GM18505 (cell line): ENCODE measurements at regions not wholly inside any gene's neighbourhood (a gene's known extent, or its start where the extent isn't known, plus 50 kb on each side); places are given as distances from the start of the nearest gene placed in this dataset.
"Not testable (repeated sequence)": the region's sequence is repeated elsewhere in the genome, so short reads cannot be mapped to it uniquely, and the experiment has no call there.

Experiments
- ATAC-seq: cut with Tn5 transposase; IDR thresholded peaks from one replicate; pipeline ENCODE4 v1.9.1; 2021; ENCODE audit not compliant: unreplicated experiment
- POLR2A ChIP-seq: IDR thresholded peaks from 4 replicates; pipeline ENCODE4 v1.6.1; 2011; ENCODE audit warnings: borderline replicate concordance; ENCODE audit not compliant: insufficient read depth, insufficient read length; ENCODE audit errors: extremely low read depth

DNA sequence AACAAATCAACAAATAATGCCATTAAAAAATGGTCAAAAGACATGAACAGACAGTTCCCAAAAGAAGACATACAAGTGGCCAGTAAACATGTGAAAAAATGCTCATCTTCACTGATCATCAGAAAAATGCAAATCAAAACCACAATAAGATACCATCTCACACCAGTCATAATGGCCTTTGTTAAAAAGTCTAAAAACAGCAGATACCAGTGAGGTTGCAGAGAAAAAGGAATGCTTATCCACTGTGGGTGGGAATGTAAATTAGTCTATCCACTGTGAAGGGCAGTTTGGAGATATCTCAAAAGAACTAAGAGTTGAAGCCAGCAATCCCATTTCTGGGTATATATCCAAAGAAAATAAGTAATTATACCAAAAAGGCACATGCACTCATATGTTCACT lies 668.1 kb upstream of the CPEB2 start:
- no peak for ATAC-seq
- TF ChIP-seq POLR2A = no peak

DNA sequence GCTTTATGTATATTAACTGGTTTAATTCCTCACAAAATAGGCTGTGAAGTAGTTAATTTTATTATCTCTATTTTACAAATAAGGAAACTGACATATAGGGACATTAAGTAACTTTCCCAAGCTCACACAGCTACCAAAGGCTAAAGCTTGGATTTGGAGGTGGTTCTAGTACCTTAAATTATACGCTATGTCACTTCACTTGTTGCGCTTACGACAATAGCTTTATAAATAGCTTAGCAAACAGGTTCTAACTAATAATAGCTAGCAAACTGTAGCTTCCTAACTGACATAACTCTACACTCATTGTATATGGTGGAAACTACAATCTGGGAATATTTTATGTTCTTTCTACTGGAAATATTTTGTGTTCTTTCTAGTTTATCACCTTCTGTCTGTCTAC lies 666.4 kb upstream of the CPEB2 start:
- TF ChIP-seq POLR2A = no peak
- no peak for ATAC-seq

DNA sequence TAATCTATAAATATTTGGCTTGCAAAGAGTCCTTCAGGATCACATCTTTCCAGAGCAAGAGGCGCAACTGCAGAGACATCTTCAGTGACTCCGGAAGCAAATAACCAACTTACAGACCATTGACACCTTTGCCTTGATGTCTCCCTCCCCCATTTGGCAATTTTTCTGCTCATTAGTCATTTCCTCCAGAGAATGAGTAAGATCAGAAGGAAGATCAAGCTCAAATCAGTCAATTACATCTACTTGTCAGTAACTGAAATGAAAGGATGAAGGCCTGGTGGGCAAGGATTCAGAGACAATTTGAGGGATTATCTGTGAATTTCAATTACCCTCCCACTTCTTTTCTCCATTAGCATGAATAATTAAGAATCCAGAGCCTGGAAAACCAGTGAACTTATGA lies 665.6 kb upstream of the CPEB2 start:
- ATAC-seq = no peak
- TF ChIP-seq POLR2A = no peak

DNA sequence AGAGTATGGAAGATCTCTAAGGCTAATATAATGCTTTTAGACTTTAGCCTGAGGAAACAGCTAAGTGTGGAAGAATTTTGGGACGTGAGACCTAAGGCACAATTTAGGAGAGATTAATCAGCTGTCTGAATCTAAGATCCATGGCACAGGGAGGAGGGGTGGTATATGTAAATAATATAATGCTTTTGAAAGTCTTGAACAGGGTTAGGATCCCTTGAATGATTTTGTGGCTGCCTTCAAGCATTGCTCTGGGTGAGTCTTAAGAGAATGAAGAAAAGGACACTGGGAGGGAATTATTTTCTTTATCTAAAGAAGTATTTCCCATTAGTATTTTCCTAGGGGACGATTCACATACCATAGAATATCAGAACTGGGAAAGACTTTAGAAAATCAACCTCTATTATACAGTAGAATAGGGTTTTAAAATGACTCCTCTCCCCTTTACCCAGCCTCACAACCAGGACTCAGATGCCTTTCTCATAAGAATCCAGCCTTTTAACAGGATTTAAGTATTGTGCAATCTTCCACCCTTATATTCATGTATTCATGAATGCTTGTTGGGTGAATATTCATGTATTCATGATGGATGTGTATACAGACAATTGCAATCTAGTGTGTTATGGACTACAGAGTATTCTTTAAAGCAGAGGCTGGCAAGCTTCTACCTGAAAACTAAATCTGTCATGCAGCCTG lies 664.2 kb upstream of the CPEB2 start:
- ATAC-seq = no peak
- TF ChIP-seq POLR2A = no peak

DNA sequence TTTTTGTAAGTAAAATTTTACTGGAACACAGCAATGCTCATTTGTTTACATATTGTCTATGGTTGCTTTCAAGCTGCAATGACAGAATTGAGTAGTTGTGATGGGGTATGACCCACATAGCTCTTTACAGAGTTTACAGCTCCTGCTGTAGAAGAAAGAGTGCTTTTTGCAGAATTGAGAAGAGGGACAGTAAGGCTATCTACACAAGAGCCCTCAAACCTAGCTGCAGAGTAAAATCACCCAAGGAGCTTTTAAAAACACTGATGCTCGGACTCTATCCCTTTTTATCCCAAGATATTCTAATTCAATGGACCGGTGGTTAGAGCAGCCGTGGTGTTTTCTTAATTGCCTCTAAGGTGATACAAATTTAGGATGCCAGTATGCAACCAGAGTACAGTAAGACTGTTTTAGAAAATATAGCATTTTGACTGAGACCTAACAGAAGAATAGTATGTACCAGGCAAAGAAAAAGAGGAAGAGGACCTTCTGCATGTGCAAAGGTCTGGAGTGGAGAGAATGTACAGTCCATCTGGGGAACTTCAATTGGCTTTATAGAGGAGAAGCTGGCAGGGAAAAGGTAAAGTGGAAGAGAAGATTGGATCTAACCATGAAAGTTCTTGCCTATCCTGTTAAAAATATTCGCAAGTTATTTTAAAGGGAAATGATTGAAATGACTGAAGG lies 663.6 kb upstream of the CPEB2 start:
- ATAC-seq = no peak
- TF ChIP-seq POLR2A = no peak

DNA sequence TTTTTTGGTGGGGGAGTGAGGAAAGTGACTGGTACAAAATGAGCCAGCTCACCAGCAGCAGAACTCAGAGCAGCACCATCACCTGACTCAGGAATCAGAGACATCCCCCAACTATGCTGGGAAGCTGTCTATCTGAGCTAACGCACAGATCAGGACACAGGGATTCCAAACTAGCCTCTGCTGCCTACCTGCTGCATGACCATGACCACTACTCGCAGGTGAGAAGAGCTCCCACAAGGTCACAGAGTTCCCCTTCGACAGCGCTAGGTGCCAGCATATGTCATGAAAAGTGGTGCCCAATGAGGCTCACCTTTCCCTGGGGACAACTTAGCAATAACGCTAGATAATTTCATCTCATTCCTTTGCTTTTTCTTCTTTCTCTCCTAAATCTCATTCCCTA lies 662.6 kb upstream of the CPEB2 start:
- TF ChIP-seq POLR2A = no peak
- no peak for ATAC-seq

DNA sequence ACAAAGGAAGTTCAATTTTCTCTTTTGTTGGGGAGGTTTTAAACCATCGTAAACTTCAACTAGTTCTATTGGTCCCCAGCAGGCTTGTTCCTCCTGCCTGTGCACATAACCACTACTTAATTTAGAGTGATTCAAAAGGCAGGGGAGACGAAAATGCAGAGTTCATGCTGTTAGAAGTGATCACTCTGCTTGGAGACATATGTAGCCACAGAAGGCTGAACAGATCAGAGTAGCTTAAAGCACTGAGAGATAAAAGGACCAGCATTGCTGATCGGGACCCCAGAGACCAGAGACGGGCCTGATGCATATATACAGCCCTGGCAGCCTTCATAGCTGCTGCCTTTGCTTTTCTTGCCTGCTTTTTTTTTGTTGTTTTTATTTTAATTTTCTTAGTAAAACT lies 662.0 kb upstream of the CPEB2 start:
- no peak for TF ChIP-seq POLR2A
- no peak for ATAC-seq

DNA sequence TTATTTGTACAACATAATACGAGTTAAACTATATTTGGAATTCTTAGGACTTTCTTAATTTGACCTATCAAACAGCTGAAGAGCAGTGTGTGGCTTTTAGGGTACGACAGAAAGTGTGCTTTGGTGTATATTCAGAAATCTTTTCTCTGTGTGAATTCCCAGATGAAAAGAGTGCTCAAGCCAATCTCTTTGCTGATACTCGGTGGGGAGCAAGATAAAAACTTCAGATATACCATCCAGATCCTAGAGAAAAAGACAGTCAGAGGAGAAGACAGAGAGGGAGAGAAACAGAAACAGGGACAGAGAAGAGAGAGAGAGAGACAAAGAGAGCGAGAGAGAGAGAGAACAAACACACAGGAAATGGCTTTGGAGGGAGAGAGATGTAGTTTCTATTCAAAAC lies 658.3 kb upstream of the CPEB2 start:
- no peak for ATAC-seq
- no peak for TF ChIP-seq POLR2A

DNA sequence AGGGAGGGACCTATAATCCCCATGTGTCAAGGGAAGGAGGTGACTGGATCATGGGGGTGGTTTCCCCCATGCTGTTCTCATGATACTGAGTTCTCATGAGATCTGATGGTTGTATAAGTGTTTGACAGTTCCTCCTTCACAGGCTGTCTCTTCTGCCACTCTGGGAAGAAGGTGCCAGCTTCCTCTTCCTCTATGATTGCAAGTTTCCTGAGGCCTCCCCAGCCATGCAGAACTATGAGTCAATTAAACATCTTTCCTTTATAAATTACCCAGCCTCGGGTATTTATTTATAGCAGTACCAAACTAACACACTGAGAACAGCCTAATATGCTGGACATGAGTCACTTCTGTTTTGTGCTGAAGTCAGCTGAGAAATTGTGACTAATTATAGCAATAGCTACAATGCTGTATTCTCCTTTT lies 656.9 kb upstream of the CPEB2 start:
- no peak for ATAC-seq
- TF ChIP-seq POLR2A = no peak

DNA sequence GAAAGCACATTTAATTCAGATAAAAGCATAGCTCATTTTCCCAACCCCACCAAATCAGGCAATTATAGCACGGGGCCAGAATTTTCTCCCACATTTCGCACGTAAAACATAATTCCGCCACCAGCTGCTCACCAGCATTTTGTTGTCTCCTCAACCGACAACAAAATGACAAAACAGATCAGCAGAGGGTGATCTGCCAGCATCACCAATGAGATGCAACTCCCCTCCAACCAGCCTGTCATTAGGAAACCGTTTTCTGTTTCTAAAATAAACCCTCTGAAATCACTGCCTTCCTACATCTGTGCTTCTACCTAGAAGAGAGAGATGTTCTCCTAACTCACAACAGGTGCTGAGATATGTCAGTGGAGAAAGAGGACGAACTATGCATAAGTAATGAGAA lies 654.8 kb upstream of the CPEB2 start:
- no peak for TF ChIP-seq POLR2A
- ATAC-seq = no peak

DNA sequence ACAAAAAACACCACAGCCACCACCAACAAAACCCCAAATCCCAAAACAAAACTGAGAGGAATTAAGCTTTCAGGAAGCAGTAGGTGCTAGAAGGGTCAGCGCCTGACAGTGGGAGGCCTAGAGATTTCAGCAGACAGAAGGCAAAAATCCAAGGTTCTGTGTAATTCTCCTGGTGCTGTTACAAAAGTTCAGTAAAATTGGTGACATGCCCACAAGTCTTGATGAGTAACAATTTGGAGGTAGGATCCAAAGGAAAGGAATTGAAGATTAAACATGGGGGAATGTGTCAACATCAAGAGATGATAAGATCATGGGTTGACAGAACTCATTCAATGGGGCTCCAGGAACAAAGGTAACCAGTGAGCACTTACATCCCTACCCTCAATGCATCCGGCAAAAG lies 653.8 kb upstream of the CPEB2 start:
- ATAC-seq = no peak
- no peak for TF ChIP-seq POLR2A

DNA sequence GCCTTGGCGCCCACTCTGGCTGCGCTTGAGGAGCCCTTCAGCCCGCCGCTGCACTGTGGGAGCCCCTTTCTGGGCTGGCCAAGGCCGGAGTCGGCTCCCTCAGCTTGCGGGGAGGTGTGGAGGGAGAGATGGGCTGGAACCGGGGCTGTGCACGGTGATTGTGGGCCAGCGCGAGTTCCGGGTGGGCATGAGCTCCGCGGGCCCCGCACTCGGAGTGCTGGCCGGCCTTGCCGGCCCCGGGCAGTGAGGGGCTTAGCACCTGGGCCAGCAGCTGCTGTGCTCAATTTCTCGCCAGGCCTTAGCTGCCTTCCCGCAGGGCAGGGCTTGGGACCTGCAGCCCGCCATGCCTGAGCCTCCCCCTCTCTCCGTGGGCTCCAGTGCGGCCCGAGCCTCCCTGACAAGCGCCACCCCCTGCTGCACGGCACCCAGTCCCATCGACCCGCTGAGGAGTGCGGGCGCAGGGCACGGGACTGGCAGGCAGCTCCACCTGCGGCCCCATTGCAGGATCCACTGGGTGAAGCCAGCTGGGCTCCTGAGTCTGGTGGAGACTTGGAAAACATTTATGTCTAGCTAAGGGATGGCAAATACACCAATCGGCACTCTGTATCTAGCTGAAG lies 643.6 kb upstream of the CPEB2 start:
- not testable (repeated sequence) for ATAC-seq

DNA sequence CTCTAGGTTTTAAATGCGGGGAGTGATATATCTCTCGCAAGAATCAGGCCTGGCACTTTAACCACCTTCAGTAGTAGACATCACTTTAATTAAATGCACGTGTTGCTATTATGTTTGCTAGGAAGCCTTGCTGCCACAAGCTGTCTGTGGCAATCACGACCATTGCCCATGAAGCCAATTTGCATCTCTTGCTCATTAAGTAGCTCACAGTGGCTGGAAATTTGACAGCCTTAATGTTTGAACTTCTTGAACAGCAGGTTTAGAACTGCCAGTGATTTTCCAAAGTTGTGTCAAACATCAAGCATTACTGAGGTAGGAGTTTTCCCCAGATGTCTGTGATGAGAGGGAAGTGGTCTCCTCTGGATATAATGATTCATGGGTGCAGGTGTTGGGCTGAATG lies 642.3 kb upstream of the CPEB2 start:
- TF ChIP-seq POLR2A = no peak
- no peak for ATAC-seq

DNA sequence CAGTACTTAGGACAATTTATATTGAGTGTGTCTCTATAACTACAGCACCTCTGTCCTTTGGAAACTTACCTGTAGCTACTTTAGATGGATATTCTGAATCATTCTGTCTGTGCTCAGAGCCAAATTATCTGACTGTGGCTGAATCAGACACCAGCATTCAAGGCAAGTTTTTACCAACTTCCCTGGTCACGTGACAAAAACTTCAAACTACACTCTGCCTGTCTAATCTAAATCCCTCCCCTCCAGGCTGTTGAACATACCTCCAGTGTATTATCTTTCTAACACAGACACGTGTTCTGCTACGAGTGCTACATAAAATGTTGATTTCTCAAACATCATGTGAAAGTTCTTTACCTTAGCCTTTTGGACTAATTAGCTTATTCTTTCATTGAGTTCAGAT lies 641.2 kb upstream of the CPEB2 start:
- TF ChIP-seq POLR2A = no peak
- no peak for ATAC-seq
